ENCODE measurements at regions not wholly inside any gene's neighbourhood (a gene's known extent, or its start where the extent isn't known, plus 50 kb on each side); places are given as distances from the start of the nearest gene placed in this dataset.

DNA sequence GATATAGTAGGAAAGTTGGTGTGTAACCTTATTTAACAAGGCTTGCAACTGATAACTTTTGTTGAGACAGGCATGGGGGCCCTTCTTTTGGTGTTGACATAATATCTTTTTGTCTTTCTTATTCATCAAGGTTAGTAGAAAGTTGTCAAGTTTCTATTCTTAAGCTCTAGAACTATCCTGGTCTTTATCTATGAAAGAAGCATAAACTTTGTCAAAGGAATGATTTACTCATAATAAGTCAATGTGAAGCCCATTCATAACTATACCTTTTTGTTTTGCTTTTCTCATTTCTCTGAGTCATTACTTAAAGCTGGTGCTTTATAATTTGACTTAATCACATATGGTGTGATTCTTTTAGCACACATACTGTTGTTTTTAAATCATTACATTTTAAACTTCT, 312.4 kb downstream of the UTRN start:
- POLR2A ChIA-PET, result no interaction called here
- CTCF ChIA-PET, result no interaction called here
- peaks cover 30% of the 10 kb centered on the region for H3K9me3 Mint-ChIP-seq

More for the DNA sequence above, 312.4 kb downstream of the UTRN start:
- Mint-ChIP-seq H3K27ac (no peak overlapping the region), H3K36me3 (peaks cover 36% of the 10 kb centered on the region), H3K4me1 (peaks cover 25% of the 10 kb centered on the region), H3K4me3 (no peak overlapping the region), H3K27me3 (ENCODE audit: low read depth) (no peaks in the 10 kb centered on the region)
- no peak for TF ChIP-seq ARID4B (CRISPR knock-in tag; IDR thresholded peaks at IDR 0.05; ENCODE audit: borderline replicate concordance)
- TF ChIP-seq ZNF121 (CRISPR knock-in tag; IDR thresholded peaks at IDR 0.05), result no peak
- TF ChIP-seq E2F1 (CRISPR knock-in tag; IDR thresholded peaks at IDR 0.05), result no peak
- TF ChIP-seq ATF1 (CRISPR knock-in tag; IDR thresholded peaks at IDR 0.05), result no peak
- no peak for TF ChIP-seq JUN (CRISPR knock-in tag; IDR thresholded peaks at IDR 0.05)
- TF ChIP-seq ATF6 (CRISPR knock-in tag; IDR thresholded peaks at IDR 0.05), result no peak
- no peak for TF ChIP-seq PREB (CRISPR knock-in tag; IDR thresholded peaks at IDR 0.05; ENCODE audit: borderline replicate concordance)
- TF ChIP-seq, protein P1, sequence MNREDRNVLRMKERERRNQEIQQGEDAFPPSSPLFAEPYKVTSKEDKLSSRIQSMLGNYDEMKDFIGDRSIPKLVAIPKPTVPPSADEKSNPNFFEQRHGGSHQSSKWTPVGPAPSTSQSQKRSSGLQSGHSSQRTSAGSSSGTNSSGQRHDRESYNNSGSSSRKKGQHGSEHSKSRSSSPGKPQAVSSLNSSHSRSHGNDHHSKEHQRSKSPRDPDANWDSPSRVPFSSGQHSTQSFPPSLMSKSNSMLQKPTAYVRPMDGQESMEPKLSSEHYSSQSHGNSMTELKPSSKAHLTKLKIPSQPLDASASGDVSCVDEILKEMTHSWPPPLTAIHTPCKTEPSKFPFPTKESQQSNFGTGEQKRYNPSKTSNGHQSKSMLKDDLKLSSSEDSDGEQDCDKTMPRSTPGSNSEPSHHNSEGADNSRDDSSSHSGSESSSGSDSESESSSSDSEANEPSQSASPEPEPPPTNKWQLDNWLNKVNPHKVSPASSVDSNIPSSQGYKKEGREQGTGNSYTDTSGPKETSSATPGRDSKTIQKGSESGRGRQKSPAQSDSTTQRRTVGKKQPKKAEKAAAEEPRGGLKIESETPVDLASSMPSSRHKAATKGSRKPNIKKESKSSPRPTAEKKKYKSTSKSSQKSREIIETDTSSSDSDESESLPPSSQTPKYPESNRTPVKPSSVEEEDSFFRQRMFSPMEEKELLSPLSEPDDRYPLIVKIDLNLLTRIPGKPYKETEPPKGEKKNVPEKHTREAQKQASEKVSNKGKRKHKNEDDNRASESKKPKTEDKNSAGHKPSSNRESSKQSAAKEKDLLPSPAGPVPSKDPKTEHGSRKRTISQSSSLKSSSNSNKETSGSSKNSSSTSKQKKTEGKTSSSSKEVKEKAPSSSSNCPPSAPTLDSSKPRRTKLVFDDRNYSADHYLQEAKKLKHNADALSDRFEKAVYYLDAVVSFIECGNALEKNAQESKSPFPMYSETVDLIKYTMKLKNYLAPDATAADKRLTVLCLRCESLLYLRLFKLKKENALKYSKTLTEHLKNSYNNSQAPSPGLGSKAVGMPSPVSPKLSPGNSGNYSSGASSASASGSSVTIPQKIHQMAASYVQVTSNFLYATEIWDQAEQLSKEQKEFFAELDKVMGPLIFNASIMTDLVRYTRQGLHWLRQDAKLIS (CRISPR knock-in tag; IDR thresholded peaks at IDR 0.05; ENCODE audit: borderline replicate concordance), result no peak
- no peak for TF ChIP-seq TP53 (CRISPR knock-in tag; IDR thresholded peaks at IDR 0.05)
- no peak for TF ChIP-seq ZNF416 (CRISPR knock-in tag; IDR thresholded peaks at IDR 0.05)
- no peak for TF ChIP-seq GTF2I (CRISPR knock-in tag; conservative IDR thresholded peaks at IDR 0.05)
- ATAC-seq (no peak), DNase-seq (ENCODE audit: low spot score) (no peak)

All from WTC11 (cell line).